Parathyroid adenoma (tissue), 2 donors: ENCODE measurements at regions not wholly inside any gene's neighbourhood (a gene's known extent, or its start where the extent isn't known, plus 50 kb on each side); places are given as distances from the start of the nearest gene placed in this dataset.

Experiments
- H2AFZ ChIP-seq: fragments of 300-600 bp; sonication (generic); one replicate; pipeline ENCODE4 v1.7.0; 2017; ENCODE audit warnings: antibody characterized with exemption, mild to moderate bottlenecking
- H3K27ac ChIP-seq: fragments of 300-600 bp; sonication (generic); one replicate; pipeline ENCODE4 v1.7.0; 2017
- H3K27me3 ChIP-seq: fragments of 300-600 bp; sonication (generic); one replicate; pipeline ENCODE4 v1.7.0; 2017; ENCODE audit warnings: low read length; ENCODE audit not compliant: control insufficient read depth, insufficient read depth
- H3K36me3 ChIP-seq: fragments of 300-600 bp; sonication (generic); one replicate; pipeline ENCODE4 v1.7.0; 2017; ENCODE audit warnings: low read length; ENCODE audit not compliant: control insufficient read depth, insufficient read depth
- H3K4me1 ChIP-seq: fragments of 300-600 bp; sonication (generic); one replicate; pipeline ENCODE4 v1.7.0; 2017; ENCODE audit warnings: control low read depth
- H3K4me2 ChIP-seq: fragments of 300-600 bp; sonication (generic); one replicate; pipeline ENCODE4 v1.7.0; 2017; ENCODE audit warnings: low read length
- H3K4me3 ChIP-seq: fragments of 300-600 bp; sonication (generic); one replicate; pipeline ENCODE4 v1.7.0; 2017; ENCODE audit warnings: low read depth, low read length
- H3K79me2 ChIP-seq: fragments of 300-600 bp; sonication (generic); one replicate; pipeline ENCODE4 v1.7.0; 2017; ENCODE audit warnings: control low read depth
- H3K9ac ChIP-seq: fragments of 300-600 bp; sonication (generic); one replicate; pipeline ENCODE4 v1.7.0; 2017; ENCODE audit warnings: mild to moderate bottlenecking
- H3K9me3 ChIP-seq: fragments of 300-600 bp; sonication (generic); one replicate; pipeline ENCODE4 v1.7.0; 2017; ENCODE audit warnings: low read length; ENCODE audit not compliant: control insufficient read depth
- CTCF ChIP-seq: fragments of 300-600 bp; sonication (generic); IDR thresholded peaks from one replicate; pipeline ENCODE4 v1.7.0; 2017; ENCODE audit warnings: antibody characterized with exemption, mild to moderate bottlenecking
- donor health status: primary hyperparathyroidism.

- no peak overlapping the region for H3K27ac ChIP-seq
- peaks cover 29% of the 10 kb centered on the region for H3K79me2 ChIP-seq
- H3K4me1 ChIP-seq = no peaks in the 10 kb centered on the region
- H3K36me3 ChIP-seq = no peaks in the 10 kb centered on the region
- H3K27me3 ChIP-seq = no peaks in the 10 kb centered on the region
- H3K4me2 ChIP-seq = no peak overlapping the region
- no peak for TF ChIP-seq CTCF
- H3K9me3 ChIP-seq = no peaks in the 10 kb centered on the region
- H3K9ac ChIP-seq = no peak overlapping the region
- no peak overlapping the region for H3K4me3 ChIP-seq
- no peak overlapping the region for H2AFZ ChIP-seq
Observed at GRCh38 chr12:124474709-124475108, 92.7 kb downstream of the NCOR2 start.

GRCh38 chr12:124472690-124473279 lies 94.6 kb downstream of the NCOR2 start:
- no peak overlapping the region for H3K27ac ChIP-seq

GRCh38 chr12:124471828-124472227 lies 95.6 kb downstream of the NCOR2 start:
- H3K9me3 ChIP-seq = no peaks in the 10 kb centered on the region
- H3K4me2 ChIP-seq = no peak overlapping the region
- H3K36me3 ChIP-seq = no peaks in the 10 kb centered on the region
- H3K4me3 ChIP-seq = no peak overlapping the region
- H2AFZ ChIP-seq = no peak overlapping the region
- H3K9ac ChIP-seq = no peak overlapping the region
- no peak for TF ChIP-seq CTCF
- H3K79me2 ChIP-seq = peaks cover 32% of the 10 kb centered on the region
- no peaks in the 10 kb centered on the region for H3K27me3 ChIP-seq
- H3K4me1 ChIP-seq = peaks cover 2% of the 10 kb centered on the region
- H3K27ac ChIP-seq = no peak overlapping the region

More at GRCh38 chr12:124472690-124473279, 94.6 kb downstream of the NCOR2 start:
- Histone ChIP-seq H3K4me2 (no peak overlapping the region), H3K27me3 (no peaks in the 10 kb centered on the region), H3K4me1 (peaks cover 2% of the 10 kb centered on the region), H2AFZ (no peak overlapping the region), H3K9ac (no peak overlapping the region), H3K79me2 (peaks cover 32% of the 10 kb centered on the region), H3K36me3 (no peaks in the 10 kb centered on the region), H3K9me3 (no peaks in the 10 kb centered on the region), H3K4me3 (no peak overlapping the region)
- no peak for TF ChIP-seq CTCF

- no peak overlapping the region for H3K27ac ChIP-seq
- TF ChIP-seq CTCF = no peak
Observed at GRCh38 chr12:124470806-124471205, 96.6 kb downstream of the NCOR2 start.

GRCh38 chr12:124470139-124470538 lies 97.3 kb downstream of the NCOR2 start:
- H3K9me3 ChIP-seq = no peaks in the 10 kb centered on the region
- no peaks in the 10 kb centered on the region for H3K27me3 ChIP-seq
- no peak overlapping the region for H3K27ac ChIP-seq
- H3K4me1 ChIP-seq = peaks cover 2% of the 10 kb centered on the region
- no peak overlapping the region for H3K4me3 ChIP-seq
- peaks cover 37% of the 10 kb centered on the region for H3K79me2 ChIP-seq
- no peak for TF ChIP-seq CTCF
- no peak overlapping the region for H3K4me2 ChIP-seq
- no peak overlapping the region for H3K9ac ChIP-seq
- H3K36me3 ChIP-seq = no peaks in the 10 kb centered on the region
- no peak overlapping the region for H2AFZ ChIP-seq

More at GRCh38 chr12:124470806-124471205, 96.6 kb downstream of the NCOR2 start:
- no peak overlapping the region for H2AFZ ChIP-seq
- peaks cover 33% of the 10 kb centered on the region for H3K79me2 ChIP-seq
- peaks cover 2% of the 10 kb centered on the region for H3K4me1 ChIP-seq
- H3K9ac ChIP-seq = no peak overlapping the region
- no peaks in the 10 kb centered on the region for H3K27me3 ChIP-seq
- H3K36me3 ChIP-seq = no peaks in the 10 kb centered on the region
- H3K9me3 ChIP-seq = no peaks in the 10 kb centered on the region
- H3K4me2 ChIP-seq = no peak overlapping the region
- H3K4me3 ChIP-seq = no peak overlapping the region
